HG03460 (cell line): ENCODE measurements at regions not wholly inside any gene's neighbourhood (a gene's known extent, or its start where the extent isn't known, plus 50 kb on each side); places are given as distances from the start of the nearest gene placed in this dataset.
"Not testable (repeated sequence)": the region's sequence is repeated elsewhere in the genome, so short reads cannot be mapped to it uniquely, and the experiment has no call there.

ENCODE experiments used
- ATAC-seq: cut with Tn5 transposase; IDR thresholded peaks from one replicate; pipeline ENCODE4 v1.9.1; 2021; ENCODE audit not compliant: unreplicated experiment

- ATAC-seq = no peak
Measured at GRCh38 chr10:55766212-55766611, 594.8 kb downstream of the ZWINT start.

GRCh38 chr10:55750458-55750857 is 610.6 kb downstream of the ZWINT start:
- ATAC-seq = no peak

GRCh38 chr10:55747244-55747643 is 613.8 kb downstream of the ZWINT start:
- ATAC-seq = no peak

- ATAC-seq = no peak
Measured at GRCh38 chr10:55746002-55746401, 615.1 kb downstream of the ZWINT start.

GRCh38 chr10:55742487-55742886 is 618.6 kb downstream of the ZWINT start:
- no peak for ATAC-seq

- not testable (repeated sequence) for ATAC-seq
Measured at GRCh38 chr10:55740767-55741166, 620.3 kb downstream of the ZWINT start.

GRCh38 chr10:55740110-55740509 is 620.9 kb downstream of the ZWINT start:
- no peak for ATAC-seq

GRCh38 chr10:55734112-55734511 is 626.9 kb downstream of the ZWINT start:
- no peak for ATAC-seq

GRCh38 chr10:55704950-55705349 is 656.1 kb downstream of the ZWINT start:
- no peak for ATAC-seq

GRCh38 chr10:55668326-55668922 is 692.6 kb downstream of the ZWINT start:
- ATAC-seq = no peak

- no peak for ATAC-seq
Measured at GRCh38 chr10:55653531-55653930, 707.5 kb downstream of the ZWINT start.

- ATAC-seq = no peak
Measured at GRCh38 chr10:55641601-55642000, 719.5 kb downstream of the ZWINT start.

GRCh38 chr10:55631071-55631654 is 729.9 kb downstream of the ZWINT start:
- ATAC-seq = peak; percentile 83

GRCh38 chr10:55630491-55631056 is 730.5 kb downstream of the ZWINT start:
- ATAC-seq = no peak

GRCh38 chr10:55629793-55630490 is 731.1 kb downstream of the ZWINT start:
- no peak for ATAC-seq

GRCh38 chr10:55628260-55628701 is 732.8 kb downstream of the ZWINT start:
- no peak for ATAC-seq

GRCh38 chr10:55627501-55628051 is 733.5 kb downstream of the ZWINT start:
- no peak for ATAC-seq

- not testable (repeated sequence) for ATAC-seq
Measured at GRCh38 chr10:55601690-55602478, 759.2 kb downstream of the ZWINT start.

GRCh38 chr10:55551603-55552002 is 750.6 kb upstream of the PCDH15 start:
- ATAC-seq = no peak

- no peak for ATAC-seq
Measured at GRCh38 chr10:55550236-55550635, 749.2 kb upstream of the PCDH15 start.

- ATAC-seq = not testable (repeated sequence)
Measured at GRCh38 chr10:55537497-55537896, 736.5 kb upstream of the PCDH15 start.
